ENCODE measurements at regions not wholly inside any gene's neighbourhood (a gene's known extent, or its start where the extent isn't known, plus 50 kb on each side); places are given as distances from the start of the nearest gene placed in this dataset.
"Not testable (repeated sequence)": the region's sequence is repeated elsewhere in the genome, so short reads cannot be mapped to it uniquely, and the experiment has no call there.

GRCh38 chr5:67986761-67987160 lies 228.8 kb upstream of the PIK3R1 start:
- Mint-ChIP-seq H3K27ac (no peak overlapping the region), H3K9me3 (no peaks in the 10 kb centered on the region), H3K36me3 (no peaks in the 10 kb centered on the region)
- no peak for DNase-seq (ENCODE audit: low spot score in 2 of 2)
- no peak for ATAC-seq

- H3K9me3 Mint-ChIP-seq = no peaks in the 10 kb centered on the region
- H3K27ac Mint-ChIP-seq = peak overlapping the region in 1 of 2 donors; percentile 10
- ATAC-seq (no peak), DNase-seq (ENCODE audit: low spot score in 2 of 2) (no peak)
- H3K36me3 Mint-ChIP-seq = no peaks in the 10 kb centered on the region
Measured at GRCh38 chr5:67985686-67986387, 229.7 kb upstream of the PIK3R1 start.

- no peak for ATAC-seq
- no peaks in the 10 kb centered on the region for H3K36me3 Mint-ChIP-seq
- DNase-seq (ENCODE audit: low spot score in 2 of 2) = no peak
- H3K27ac Mint-ChIP-seq = no peak overlapping the region
- no peaks in the 10 kb centered on the region for H3K9me3 Mint-ChIP-seq
Measured at GRCh38 chr5:67984546-67984945, 231.0 kb upstream of the PIK3R1 start.

GRCh38 chr5:67983251-67984110 lies 232.1 kb upstream of the PIK3R1 start:
- Mint-ChIP-seq H3K36me3 (no peaks in the 10 kb centered on the region), H3K9me3 (no peaks in the 10 kb centered on the region), H3K27ac (peak overlapping the region in 1 of 2 donors; percentile 27)
- ATAC-seq (peak; percentile 16 to 74), DNase-seq (ENCODE audit: low spot score in 2 of 2) (no peak)

- H3K36me3 Mint-ChIP-seq; H3K9me3 Mint-ChIP-seq; H3K27ac Mint-ChIP-seq; DNase-seq (ENCODE audit: low spot score in 2 of 2); ATAC-seq: not testable (repeated sequence)
Measured at GRCh38 chr5:67982160-67982559, 233.4 kb upstream of the PIK3R1 start.

GRCh38 chr5:67978171-67978570 lies 237.4 kb upstream of the PIK3R1 start:
- DNase-seq (ENCODE audit: low spot score in 2 of 2) (no peak), ATAC-seq (no peak)
- Mint-ChIP-seq H3K27ac (no peak overlapping the region), H3K36me3 (no peaks in the 10 kb centered on the region), H3K9me3 (no peaks in the 10 kb centered on the region)

GRCh38 chr5:67976891-67977601 lies 238.5 kb upstream of the PIK3R1 start:
- DNase-seq (ENCODE audit: low spot score in 2 of 2) = no peak
- H3K27ac Mint-ChIP-seq = peak overlapping the region in 1 of 2 donors; percentile 73
- H3K36me3 Mint-ChIP-seq = no peaks in the 10 kb centered on the region
- no peaks in the 10 kb centered on the region for H3K9me3 Mint-ChIP-seq
- ATAC-seq = no peak

GRCh38 chr5:67976181-67976580 lies 239.4 kb upstream of the PIK3R1 start:
- ATAC-seq (no peak), DNase-seq (ENCODE audit: low spot score in 2 of 2) (no peak)
- no peaks in the 10 kb centered on the region for H3K9me3 Mint-ChIP-seq
- H3K36me3 Mint-ChIP-seq = no peaks in the 10 kb centered on the region
- no peak overlapping the region for H3K27ac Mint-ChIP-seq

GRCh38 chr5:67974471-67974870 lies 241.1 kb upstream of the PIK3R1 start:
- DNase-seq (ENCODE audit: low spot score in 2 of 2) (no peak), ATAC-seq (no peak)
- no peak overlapping the region for H3K27ac Mint-ChIP-seq
- no peaks in the 10 kb centered on the region for H3K36me3 Mint-ChIP-seq
- no peaks in the 10 kb centered on the region for H3K9me3 Mint-ChIP-seq

GRCh38 chr5:67974054-67974453 lies 241.5 kb upstream of the PIK3R1 start:
- Mint-ChIP-seq H3K27ac (no peak overlapping the region), H3K36me3 (no peaks in the 10 kb centered on the region), H3K9me3 (no peaks in the 10 kb centered on the region)
- ATAC-seq = no peak
- no peak for DNase-seq (ENCODE audit: low spot score in 2 of 2)

- no peak for ATAC-seq
Measured at GRCh38 chr5:67971971-67972821, 243.4 kb upstream of the PIK3R1 start.

GRCh38 chr5:67971223-67971830 lies 244.2 kb upstream of the PIK3R1 start:
- no peaks in the 10 kb centered on the region for H3K36me3 Mint-ChIP-seq
- no peak overlapping the region for H3K27ac Mint-ChIP-seq
- H3K9me3 Mint-ChIP-seq = no peaks in the 10 kb centered on the region
- DNase-seq (ENCODE audit: low spot score in 2 of 2) (no peak), ATAC-seq (no peak)

More at GRCh38 chr5:67971971-67972821, 243.4 kb upstream of the PIK3R1 start:
- no peak for DNase-seq (ENCODE audit: low spot score in 2 of 2)
- H3K27ac Mint-ChIP-seq = no peak overlapping the region
- no peaks in the 10 kb centered on the region for H3K36me3 Mint-ChIP-seq
- H3K9me3 Mint-ChIP-seq = no peaks in the 10 kb centered on the region

GRCh38 chr5:67969631-67970030 lies 245.9 kb upstream of the PIK3R1 start:
- DNase-seq (ENCODE audit: low spot score in 2 of 2) = no peak
- Mint-ChIP-seq H3K36me3 (no peaks in the 10 kb centered on the region), H3K9me3 (no peaks in the 10 kb centered on the region), H3K27ac (no peak overlapping the region)
- no peak for ATAC-seq

- Mint-ChIP-seq H3K27ac (no peak overlapping the region), H3K9me3 (no peaks in the 10 kb centered on the region), H3K36me3 (no peaks in the 10 kb centered on the region)
- ATAC-seq (no peak), DNase-seq (ENCODE audit: low spot score in 2 of 2) (no peak)
Measured at GRCh38 chr5:67969176-67969575, 246.4 kb upstream of the PIK3R1 start.

- H3K36me3 Mint-ChIP-seq = no peaks in the 10 kb centered on the region
- ATAC-seq = no peak
- no peak for DNase-seq (ENCODE audit: low spot score in 2 of 2)
- H3K27ac Mint-ChIP-seq = no peak overlapping the region
- no peaks in the 10 kb centered on the region for H3K9me3 Mint-ChIP-seq
Measured at GRCh38 chr5:67966712-67967111, 248.8 kb upstream of the PIK3R1 start.

GRCh38 chr5:67964619-67965018 lies 250.9 kb upstream of the PIK3R1 start:
- Mint-ChIP-seq H3K36me3 (no peaks in the 10 kb centered on the region), H3K9me3 (no peaks in the 10 kb centered on the region)

More at GRCh38 chr5:67964619-67965018, 250.9 kb upstream of the PIK3R1 start:
- H3K27ac Mint-ChIP-seq = no peak overlapping the region
- DNase-seq (ENCODE audit: low spot score in 2 of 2) (no peak), ATAC-seq (no peak)

Measured in activated naive CD4-positive, alpha-beta T cell treated with anti-CD3 and anti-CD28 coated beads, Interleukin-2, amount 50 U/mL, for 72 hours (primary cell).